Stimulated activated CD8-positive, alpha-beta memory T cell treated with anti-CD3 and anti-CD28 coated beads, Interleukin-7, amount 100 ng/mL, for 24 hours (primary cell): ENCODE measurements at regions not wholly inside any gene's neighbourhood (a gene's known extent, or its start where the extent isn't known, plus 50 kb on each side); places are given as distances from the start of the nearest gene placed in this dataset.

Source experiments
- DNase-seq: peaks from one replicate; pipeline ENCODE4 v3.0.0-alpha.2; 2020; ENCODE audit warnings: low read depth

DNA sequence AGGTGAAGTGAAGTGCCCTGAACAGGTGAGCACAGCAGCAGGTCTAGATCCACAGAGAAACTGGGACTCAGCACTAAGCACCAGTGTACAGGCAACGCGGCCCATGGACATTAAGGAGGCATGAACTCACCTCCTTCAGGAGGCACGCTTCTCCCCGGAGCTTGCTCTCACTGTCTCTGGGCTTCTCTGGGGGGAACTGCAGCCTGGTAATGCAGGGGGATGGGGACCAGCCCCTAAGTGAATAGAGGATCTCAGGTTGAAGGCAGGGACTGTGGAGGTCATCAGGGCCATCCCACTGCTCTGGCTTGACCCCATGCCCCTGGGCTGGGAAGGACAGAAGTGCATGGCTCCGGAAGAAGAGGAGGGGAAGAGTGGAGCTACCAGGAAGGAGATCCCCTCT, 495.6 kb upstream of the B3GAT1 start:
- DNase-seq: no peak

DNA sequence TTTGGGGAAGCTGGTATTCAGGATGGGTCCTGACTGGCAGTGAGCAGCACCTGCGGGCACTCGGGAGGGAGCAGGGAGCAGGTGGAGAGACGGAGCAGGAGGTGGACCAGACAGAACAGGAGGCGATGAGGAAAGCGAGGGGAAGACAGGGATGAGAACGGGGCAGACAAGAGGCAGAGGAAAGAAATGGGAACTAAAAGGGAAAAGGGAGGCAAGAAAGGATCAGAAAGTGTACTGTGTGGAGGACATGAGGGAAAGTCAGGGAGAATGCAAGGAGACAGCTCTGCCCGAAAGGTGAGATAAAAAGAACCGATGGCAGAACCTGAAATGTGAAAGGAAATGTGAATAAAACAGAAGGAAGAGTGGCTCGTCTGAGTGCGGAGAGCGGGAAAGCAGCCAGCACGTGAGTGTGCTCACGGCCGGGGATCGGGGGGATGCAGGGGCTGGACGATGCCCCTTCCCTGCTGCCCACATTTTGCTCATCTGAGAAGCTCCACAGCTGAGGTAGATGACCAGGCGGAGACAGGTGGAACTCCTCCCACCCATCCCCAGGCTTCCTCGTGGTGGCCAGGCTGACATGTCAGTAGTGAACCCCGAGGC, 494.4 kb upstream of the B3GAT1 start:
- no peak for DNase-seq

DNA sequence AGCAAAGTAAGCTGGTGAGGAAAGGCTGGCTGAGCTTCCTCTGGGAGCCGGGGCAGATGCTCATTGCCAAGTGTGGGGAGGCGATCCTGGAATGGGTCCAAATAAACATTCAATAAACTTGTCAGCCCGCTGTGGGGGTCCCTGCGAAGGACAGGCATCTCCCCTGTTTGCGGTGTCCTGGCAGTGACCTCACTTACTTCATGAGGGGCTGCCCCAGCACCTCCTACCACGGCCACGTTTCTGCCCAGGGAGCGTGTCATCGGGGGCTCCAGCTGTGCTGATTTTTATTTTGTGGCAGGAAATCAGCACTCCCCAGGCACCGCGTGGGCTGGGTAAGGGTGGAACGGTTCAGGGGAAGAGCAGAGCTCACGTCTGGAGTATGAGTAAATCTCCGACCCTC, 493.9 kb upstream of the B3GAT1 start:
- no peak for DNase-seq

DNA sequence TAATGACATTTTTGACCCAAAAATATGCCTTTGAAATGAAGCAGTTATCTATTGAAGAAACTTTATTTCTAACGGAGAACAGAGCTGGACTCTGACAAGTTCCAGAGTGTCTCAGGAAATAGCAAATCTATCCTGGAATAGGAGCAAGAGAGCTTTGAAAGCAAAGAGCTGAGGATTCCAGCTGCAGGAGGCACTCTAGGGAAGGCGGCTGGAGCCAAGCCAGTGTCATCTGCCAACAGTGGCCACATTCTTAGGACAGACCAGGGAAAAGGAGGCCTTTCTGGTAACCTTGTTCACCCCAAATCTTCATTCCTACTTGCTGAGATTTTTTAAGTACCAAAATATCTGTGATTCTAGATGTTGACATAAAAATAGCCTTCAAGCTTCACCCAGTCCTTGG, 493.5 kb upstream of the B3GAT1 start:
- DNase-seq: no peak

DNA sequence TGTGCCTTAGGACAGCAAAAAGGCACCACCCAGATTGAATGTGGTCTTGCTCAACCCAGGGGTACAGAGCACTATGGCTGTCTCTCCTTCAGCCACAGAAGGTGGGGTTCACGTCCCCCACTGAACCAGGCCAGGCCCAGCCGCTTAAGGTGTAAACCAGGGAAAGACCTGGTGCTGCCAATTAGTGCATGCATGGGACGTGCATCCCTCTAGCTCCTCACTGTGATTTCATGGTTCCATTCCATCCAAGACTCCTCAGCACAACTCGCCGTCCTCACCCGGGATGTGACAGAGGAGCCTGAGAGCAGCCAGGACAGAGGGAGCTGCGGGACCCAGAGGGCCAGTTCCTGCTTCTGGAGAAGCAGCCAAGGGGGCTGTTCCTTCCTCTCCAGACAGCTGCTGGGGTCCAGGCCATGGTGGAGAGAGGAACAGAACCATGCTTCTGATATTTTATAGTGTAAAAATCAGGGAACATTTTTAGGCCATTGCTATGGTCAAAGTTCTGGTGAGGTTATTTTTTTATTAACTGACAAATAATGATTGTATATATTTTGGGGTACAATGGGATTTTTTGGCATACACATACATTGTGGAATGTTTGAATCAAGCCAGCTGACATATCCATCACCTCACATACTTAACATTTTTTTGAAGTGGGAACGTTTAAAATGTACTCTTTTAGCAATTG, 492.2 kb upstream of the B3GAT1 start:
- DNase-seq: no peak

DNA sequence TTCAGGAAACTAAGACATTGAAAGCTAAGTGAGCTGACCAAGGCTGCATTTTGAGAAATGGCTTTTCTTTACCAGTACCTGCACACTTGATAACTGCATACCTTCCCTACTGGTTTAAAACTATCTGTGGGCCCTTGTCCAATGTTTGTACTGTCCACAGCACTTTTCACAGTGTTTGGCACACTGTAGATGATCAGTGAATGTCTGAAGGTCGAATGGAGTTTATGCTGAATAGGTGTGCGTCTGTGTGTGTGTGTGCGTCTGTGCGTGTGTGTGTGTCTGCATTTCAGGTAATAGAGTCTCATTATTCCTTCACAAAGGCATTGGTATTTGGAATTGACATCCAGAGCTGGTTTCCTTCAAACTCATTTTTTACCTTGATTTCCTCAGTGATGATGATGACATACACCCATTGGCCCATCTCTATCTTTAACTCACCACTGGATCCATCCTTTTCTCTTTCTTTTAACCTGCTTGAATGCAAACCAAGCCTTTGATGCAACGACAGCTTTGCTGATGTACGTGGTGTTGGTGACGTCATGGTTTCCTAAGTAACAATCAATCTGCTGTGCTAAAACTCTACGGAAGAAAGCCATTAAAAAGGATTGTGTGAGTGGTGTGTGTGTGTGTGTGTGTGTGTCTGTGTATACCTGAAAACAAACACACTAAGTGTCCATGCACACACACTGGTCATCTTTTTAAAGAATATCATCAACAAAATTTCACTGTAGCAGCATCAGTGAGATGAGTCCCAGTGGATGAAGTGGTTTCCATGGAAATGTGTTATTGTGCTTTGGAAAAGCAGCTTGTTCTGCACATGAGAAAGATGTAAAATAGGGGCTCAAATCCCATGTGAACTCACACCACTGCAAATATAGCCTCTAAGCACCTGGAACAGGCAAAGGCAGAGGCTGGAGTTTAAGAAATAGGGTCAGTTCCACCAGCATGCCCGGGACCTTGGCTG, 490.2 kb upstream of the B3GAT1 start:
- DNase-seq: no peak

DNA sequence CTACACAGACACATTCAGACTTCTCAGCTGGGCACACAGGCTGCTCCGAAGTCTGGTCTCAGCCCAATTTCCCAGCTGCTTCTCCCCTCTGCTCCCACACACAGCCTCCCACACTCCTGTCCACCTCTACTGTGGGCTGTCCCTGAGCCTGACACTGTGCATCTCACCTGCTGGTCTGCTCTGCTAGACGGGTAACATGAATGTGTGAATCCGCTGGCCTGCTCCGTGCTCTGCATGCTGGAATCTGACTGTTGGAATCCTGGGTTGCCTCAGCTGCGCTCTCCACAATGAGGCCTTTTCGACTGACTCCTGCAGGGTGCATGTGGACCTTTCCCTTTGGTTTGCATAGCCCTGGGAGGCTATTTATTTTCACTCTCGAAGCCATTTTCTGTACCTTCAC, 489.5 kb upstream of the B3GAT1 start:
- no peak for DNase-seq

DNA sequence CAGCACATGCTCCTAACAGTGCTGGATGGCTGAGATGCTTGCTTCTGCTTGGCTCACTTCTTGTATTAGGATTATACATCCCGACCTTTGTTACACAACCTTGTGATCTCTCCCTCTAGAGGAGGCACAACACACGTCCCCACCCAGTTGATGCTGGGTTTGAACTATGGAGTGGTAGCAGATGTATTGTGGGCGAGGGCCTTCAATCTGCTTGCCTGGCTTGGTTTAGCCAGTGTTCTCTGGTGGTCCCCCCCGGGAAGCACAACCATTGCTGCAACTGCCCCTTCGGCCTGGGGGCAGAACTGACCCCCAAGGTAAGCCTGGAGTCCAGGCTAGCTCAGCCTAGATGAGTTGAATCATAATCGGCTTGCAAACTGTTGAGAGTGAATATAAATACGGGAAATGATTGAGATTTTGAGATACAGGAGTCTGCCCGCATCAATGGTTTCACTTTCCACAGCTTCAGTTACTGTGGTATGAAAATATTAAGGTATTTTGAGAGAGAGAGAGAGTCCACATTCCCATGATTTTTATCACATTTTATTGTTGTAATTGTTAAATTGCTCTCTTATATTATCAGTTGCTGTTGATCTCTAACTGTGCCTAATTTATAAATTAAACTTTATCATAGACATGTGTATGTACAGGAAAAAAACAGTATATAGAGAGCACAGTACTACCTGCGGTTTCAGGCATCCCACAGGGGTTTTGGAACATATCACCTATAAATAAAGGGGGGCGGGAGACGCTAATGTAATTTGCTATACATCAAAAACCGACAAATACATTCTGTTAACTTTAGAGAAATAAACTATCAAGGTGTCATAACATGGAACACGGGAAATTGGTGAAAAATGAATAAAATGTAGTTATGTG, 482.0 kb upstream of the B3GAT1 start:
- DNase-seq: no peak

DNA sequence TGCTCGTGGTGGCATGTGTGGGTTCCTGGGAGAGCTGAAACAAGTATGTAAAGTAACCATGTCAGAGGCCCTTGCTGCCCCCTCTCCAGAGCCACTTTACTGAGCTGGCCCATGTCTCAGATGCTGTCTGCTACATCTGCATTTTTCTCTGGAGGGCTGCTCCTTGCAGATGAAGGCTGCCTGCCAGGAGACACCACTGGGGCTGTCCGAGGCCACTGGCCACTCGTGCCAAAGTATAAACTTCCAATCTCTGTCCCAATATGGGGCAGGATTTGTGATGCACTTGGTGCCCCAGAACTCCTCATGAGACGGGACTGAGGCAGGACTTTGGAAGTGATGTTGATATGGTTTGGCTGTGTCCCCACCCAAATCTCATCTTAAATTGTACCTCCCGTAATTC, 478.4 kb upstream of the B3GAT1 start:
- no peak for DNase-seq

DNA sequence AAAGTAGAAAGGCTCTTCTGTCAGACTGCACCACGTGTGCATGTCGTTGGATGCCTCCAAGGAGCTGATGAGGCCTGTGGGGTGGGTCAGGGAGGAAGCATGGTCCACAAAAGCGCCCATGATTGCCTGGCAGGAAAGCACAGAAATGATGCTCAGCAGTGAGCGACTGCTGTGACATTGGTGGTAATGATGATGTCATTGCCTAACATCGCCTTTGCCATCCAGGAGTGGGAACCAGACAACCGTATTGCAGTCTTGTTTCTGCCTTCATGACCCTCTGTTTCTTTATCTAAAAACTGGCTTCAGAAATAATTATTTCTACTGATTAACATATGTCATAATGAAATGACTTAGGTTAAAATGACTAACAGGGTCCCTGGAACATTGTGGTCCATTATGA, 477.8 kb upstream of the B3GAT1 start:
- no peak for DNase-seq

DNA sequence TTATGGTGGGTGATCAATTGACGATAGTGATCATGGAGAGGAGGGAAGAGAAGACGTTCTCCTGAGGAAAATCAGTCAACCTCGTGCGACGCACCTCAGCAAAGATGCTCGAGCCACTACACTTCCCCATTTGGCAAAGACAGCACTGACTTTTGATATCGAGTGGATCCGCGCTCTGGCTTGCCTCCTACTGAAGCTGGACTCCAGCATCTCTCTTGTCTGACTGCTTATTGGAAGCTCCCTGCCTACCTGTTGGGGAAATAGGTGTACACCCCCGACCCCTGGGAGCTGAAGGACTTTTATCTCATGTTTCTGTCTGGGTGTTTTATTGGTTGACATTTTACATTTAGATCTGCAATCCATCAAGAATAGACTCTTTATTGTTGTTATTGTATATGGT, 476.8 kb upstream of the B3GAT1 start:
- no peak for DNase-seq

DNA sequence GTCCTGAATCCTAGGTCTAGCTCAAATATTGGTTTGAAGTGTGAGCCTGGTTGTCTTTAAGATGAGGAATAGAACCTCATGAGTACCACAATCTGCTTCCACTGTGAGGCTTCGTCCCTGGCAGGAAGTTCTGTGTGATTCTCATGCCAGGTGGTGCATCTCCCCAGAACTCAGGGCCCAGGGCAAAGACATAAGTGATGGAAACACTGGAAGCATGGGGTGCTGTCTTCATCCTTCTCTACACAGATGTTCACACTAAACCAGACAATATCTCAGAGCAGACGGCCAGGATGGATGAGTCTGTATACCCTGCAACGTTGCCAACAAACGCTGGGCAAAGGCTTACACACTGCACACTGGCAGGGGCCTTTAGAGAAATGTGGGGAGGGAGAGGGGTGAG, 475.9 kb upstream of the B3GAT1 start:
- no peak for DNase-seq

DNA sequence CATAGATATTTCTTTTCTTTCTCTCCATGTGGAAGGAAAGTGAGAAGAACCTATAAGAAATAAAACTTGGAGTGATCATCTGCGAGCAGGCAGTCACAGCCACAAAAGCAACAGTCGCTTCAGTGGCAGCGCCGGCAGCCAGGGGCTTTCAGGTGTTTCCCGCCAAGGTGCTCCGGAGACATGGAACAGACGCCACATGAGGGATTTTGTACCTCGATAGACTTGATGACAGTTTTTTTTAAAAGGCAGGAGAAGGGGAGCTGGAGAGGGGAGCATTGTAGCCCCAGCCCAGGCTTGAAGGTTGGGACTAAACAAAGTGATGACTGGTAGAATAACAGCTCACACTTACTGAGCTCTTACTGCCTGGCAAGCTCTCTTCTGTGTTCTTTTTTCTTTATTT, 471.4 kb upstream of the B3GAT1 start:
- no peak for DNase-seq

DNA sequence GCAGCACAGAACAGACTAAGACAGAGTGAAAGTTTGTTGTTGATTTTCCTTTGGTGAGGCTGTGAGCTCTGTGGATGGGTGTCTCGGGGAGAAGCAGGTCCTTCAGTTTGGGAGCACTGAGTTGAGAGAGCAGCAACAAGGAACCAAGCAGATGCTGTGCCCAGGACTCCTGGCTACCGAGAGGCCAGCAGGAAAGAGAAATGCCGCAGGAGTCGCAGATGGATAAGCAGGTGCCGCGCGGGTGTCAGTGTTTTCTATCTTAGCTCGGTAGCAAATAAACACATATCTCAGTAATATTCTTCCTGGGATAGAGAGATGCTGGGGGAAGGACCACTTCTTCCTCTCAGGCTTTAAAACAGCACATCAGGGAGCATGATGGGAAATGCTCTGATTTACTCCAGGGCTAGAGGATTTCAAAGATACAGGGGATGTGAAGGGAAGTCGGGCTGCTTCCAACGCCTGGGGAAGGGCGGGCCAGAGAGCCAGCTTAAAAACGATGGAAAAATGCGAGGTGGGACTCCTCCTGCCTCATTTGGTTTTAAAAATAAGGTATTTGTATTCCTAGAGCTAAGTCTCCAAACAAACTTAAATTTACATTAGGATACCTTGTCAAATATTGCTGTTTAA, 470.7 kb upstream of the B3GAT1 start:
- no peak for DNase-seq

DNA sequence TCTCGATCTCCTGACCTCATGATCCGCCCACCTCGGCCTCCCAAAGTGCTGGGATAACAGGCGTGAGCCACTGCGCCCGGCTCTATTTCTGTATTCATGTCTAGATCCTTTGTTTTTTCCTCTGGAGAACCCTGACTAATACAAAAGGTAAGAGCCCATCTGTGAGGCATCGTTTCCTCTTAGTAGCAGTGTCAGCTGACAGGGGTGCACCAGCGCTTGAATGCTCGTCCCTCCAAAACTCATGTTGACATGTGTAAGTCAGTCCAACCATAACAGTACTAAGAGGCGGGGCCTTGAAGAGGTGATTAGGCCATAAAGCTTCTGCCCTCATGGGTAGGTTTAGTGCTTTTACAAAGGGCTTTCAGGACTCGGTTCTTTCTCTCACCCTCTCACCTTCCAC, 470.1 kb upstream of the B3GAT1 start:
- DNase-seq: no peak

DNA sequence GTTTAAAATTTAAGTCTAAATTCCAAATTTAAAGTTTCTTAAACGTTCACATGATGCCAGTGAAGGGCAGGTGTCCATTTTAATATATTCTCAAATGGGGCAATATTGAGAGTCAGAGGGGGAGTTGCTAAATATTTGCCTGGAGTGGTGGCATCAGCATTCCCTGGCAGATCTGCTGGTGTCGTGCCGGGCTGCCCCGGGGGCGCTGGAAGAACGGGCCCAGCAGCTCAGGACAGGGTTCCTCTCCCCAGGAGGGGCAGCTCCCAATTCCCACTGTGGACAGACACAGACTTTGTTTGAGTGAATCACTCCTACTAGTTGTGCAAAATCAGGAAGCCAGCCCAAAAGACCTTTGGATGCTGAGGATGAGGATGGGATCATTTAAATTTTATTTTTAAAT, 468.7 kb upstream of the B3GAT1 start:
- no peak for DNase-seq

DNA sequence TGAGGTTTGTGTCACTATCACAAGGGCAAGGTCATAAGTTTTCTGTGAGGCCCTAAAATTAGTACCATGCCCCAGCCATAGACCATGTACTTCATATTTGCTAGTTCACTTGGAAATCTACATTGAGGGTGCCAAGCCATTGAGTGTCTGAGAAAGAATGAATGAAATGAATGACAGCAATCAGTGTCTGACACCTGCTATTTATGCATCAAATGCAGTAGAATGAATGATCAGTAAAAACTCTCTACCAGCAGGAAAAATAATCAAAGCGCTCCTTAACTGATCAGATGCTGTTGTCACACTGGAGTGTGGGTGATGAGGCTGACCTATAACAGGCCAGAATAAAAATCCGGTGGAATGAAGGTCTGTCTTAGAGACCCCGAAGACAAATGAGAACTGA, 467.9 kb upstream of the B3GAT1 start:
- no peak for DNase-seq

DNA sequence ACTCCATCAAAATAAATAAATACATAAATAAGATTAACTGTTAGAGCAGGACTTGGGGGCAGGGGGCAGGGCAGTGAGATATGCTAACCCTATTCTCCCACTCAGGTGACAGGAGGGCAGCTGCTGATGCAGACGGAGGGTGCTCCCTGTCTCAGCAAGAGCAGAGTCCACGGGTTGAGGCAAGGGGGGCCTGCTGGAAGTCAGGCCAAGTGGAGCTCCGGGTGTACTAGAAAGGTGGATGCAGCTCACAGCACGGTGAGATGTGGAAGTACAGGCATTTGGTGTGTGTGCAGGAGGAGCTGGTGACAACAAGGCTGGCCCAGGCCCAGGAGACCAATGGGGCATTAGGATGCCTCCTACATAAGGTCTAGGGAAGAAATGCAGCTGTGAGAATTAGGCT, 467.3 kb upstream of the B3GAT1 start:
- no peak for DNase-seq

DNA sequence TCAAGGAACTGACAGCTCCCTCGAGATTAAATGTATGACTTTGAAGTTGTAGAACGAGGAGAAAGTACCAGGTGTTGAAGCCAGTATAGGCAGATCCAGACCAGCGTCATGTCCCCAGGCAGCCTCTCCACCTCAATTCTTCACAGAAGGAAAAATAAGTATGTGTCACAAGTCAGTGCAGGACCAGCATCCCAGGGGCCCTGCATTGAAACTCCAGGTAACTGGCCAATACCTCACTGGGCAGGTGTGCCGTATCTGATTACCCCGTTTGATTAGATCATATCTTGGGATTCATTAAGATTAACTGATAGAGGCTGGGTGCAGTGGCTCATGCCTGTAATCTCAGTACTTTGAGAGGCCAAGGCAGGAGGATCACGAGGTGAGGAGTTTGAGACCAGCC, 466.7 kb upstream of the B3GAT1 start:
- DNase-seq: no peak

DNA sequence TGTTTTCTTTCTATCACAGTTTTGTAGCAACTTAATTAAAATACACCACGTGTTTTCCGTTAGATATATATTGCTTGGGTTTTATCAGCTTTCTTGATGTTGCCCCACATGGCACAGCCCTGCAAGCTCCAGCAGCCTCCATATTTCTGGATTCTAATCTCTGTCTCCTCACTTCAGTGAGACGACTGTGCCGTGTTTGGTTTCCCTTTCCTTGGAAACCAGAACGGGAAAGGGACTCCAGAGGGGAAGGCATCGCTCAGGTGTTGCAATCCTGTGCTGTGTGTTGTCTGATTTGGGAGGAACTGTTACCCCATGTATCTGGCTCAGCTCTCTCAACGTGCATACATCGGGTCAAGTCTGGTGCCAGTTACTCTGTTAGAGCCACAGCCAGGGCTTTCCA, 464.2 kb upstream of the B3GAT1 start:
- DNase-seq: no peak

DNA sequence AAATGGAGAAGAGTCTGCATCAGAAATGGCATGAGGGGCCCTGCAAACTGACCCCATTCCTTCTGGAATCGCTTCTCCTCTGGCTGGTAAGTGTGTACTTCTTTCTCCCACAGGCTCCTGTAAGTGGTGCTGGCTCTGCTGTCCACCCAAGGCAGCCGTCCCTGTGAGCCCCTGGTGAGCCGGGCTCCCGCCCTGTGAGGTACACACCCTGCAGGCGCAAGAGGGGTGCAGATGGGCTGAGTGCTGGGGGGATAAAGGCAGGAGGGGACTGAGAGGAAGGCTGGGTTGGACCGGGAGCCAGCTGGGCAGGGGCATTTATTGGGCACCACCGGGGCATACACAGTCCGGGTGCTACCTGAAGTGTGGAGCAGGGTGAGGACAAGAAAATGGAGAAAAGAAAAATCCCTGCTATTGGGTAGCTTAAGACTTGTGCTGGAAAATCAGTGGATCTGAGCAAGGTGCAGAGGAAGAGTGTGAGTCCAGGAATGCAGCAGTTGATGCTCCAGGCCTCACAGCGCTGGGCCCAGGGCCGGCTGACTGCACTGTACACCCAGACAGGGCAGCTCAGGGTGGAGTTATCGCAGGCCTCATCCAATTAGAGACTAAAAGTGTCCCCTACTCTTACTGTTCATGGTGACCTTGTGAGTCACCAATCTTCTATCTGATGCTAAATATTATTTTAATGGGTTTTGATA, 455.1 kb upstream of the B3GAT1 start:
- no peak for DNase-seq
